NCI-H146 treated with DMSO at 0.1 percent for 48 hours (cell line): ENCODE measurements at regions not wholly inside any gene's neighbourhood (a gene's known extent, or its start where the extent isn't known, plus 50 kb on each side); places are given as distances from the start of the nearest gene placed in this dataset.
"Not testable (repeated sequence)": the region's sequence is repeated elsewhere in the genome, so short reads cannot be mapped to it uniquely, and the experiment has no call there.

Source experiments
- DNase-seq: peaks from one replicate; lab custom pipeline; 2025; ENCODE audit not compliant: unreplicated experiment; lab: John Stamatoyannopoulos, UW

DNA sequence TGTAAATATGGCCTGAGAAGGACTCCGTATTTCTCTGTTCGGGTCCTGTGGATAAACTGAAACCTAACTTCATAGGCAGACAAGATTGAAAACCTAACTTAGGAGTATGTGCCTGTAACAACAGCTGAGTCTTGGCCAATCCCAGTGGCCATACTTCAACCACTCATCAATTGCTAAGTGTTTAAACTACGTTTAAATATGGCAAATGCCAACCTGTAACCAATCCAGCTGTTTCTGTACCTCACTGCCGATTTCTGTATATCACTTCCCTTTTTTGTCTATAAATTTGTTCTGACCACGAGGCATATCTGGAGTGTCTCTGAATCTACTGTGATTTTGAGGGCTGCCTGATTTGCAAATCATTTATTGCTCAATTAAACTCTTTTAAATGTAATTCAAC is 272.3 kb downstream of the LPIN1 start:
- not testable (repeated sequence) for DNase-seq

DNA sequence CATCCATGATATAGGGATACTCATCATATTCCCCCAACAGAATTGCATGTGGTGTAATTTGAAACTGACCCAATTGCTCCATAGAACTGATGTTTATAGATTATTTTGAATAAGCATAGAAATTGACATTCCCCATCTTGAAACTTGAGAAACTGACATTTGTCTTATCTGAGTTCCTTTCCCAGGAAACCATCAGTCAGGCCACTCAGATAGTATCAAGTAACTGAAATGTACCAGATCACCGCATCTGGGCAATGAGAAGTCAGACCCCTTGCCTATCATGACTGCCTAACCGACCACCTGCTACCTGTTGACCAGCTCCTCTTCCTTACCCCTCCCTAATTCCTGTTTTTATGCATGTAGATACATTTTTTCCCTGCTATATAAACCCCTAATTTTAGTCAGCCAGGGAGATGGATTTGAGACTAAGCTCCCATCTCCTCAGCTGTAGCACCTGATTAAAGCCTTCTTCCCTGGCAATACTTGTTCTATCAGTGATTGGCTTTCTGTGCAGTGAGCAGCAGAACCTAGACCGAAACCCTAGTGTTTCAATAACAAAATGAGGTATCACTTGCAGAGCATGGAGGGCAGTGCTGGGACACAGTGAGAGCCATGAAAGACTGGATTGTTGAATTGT is 274.5 kb downstream of the LPIN1 start:
- DNase-seq = no peak

DNA sequence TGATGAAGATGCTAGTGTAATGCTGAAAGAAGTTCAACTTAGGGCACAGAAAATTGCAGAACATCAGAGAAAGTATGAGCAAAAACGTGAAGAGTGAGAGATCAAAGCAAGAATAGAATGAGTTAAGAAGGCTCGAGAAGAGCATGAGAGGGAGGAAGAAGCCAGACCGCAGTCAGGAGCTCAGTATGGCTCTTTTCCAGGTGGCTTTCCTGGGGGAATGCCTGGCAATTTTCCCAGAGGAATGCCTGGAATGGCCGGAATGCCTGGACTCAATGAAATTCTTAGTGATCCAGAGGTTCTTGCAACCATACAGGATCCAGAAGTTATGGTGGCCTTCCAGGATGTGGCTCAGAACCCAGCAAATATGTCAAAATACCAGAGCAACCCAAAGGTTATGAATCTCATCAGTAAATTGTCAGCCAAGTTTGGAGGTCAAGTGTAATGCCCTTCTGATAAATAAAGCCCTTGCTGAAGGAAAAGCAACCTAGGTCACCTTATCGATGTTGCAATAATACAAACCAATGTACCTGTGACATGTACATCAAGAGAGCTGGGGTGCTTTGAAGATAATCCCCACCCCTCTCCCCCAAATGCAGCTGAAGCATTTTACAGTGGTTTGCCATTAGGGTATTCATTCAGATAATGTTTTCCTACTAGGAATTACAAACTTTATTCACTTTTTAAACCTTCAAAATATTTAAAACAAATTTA is 277.9 kb downstream of the LPIN1 start:
- DNase-seq = not testable (repeated sequence)

DNA sequence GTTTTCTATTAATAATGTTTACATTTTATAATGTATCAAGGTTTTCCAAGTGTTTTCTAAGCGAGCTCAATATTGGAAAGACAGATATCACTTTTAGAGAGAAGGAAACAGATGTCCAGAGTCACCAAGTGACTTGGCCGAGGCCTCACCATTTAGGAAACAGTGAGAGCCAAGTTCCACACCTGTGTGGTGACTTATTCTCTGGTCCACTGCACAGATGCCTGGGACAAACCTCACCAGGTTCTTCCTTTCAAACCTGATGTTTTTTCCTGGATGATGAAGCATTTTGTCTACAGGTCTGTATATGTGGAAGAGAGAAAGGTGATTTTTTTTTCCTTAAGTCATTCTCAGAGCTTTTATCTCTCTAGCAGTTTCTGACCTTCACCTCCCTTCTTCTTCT is 280.7 kb downstream of the LPIN1 start:
- DNase-seq = no peak

DNA sequence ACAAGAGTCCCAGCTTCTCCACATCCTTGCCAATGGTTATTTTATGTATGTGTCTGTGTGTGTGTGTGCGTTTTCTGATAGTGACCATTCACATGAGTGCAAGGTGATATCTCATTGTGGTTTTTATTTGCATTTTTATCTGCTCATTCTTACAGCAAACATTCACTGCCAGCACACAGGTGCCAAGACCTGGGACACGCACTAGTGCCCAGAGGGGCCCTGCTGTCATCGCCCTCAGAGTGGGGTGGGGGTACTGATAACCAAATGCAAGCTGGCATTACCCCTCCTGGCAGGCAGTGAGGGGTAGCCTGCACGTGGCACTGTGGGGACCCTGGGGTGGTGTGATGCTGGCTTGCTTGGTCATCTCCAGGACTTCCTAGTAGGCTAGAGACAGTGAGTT is 285.4 kb downstream of the LPIN1 start:
- DNase-seq = no peak

DNA sequence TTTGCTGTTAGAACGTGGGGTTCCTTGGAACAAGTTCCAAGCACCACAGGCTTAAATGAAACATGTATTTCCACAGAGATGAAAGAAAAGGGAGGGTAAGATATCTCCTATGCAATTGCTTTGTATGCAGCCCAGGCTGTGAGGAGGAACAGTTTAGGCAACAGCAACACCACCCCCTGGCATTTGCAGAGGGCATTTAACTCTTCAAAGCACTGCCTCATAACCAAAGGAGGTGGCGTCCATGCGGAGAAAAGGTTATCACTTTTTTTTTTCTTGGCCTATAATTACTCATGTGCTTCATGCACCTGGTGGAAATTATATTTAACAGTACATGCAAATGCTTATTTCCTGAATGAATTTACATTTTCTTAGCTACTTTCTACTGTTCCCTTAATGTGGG is 286.0 kb downstream of the LPIN1 start:
- DNase-seq = no peak

DNA sequence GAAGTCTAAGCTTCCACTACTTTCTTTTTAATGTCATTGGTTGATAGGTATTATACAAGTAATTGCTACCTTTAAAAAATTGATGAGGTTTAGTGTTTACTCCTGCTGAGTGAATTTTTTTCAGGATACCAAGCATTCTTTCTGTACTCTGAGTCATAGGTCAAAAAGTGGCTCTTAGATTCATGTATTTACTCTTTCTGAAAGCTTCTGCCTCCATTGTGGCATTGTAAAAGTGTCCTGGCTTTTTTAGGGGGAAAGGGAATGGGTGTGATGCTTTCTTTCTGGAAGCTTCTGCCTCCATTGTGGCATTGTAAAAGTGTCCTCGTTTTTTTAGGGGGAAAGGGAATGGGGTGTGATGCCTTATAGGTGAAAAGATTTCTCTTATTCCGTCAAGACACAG is 286.5 kb downstream of the LPIN1 start:
- no peak for DNase-seq

DNA sequence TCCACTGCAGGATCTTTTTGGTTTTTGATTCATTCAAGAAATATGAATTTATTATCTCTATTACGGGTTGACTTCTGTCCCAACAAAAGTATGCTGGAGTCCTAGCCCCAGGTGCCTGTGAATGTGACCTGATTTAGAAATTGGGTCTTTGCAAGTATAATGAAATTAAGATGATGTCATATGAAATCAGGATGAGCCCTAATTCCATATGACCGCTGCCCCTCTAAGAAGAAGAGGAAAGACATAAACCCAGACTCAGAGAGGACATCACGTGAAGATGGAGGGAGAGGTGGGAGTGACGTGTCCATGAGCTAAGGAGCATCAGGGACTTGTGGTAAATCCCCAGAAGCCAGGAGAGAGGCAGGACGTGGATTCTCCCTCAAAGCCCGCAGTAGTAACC is 287.1 kb downstream of the LPIN1 start:
- no peak for DNase-seq

DNA sequence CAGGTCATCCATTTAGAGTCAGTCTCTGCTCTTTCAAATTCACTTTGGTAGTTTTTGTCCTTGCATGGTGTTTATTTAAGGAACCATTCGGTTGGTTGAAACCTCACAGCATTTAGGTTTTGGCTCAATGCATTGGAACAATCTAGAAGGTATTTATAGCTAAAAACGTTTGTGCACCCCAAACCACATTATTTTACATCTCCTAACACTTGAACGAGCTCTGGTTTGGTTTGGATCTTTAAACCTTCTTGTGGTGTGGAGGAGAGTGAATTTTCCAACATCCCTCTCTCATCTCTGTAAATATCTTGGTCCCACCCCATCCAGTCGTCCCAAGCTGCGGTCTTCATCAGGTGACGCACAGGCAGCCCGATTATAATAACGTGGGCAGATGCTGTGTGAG is 287.9 kb downstream of the LPIN1 start:
- DNase-seq = no peak

DNA sequence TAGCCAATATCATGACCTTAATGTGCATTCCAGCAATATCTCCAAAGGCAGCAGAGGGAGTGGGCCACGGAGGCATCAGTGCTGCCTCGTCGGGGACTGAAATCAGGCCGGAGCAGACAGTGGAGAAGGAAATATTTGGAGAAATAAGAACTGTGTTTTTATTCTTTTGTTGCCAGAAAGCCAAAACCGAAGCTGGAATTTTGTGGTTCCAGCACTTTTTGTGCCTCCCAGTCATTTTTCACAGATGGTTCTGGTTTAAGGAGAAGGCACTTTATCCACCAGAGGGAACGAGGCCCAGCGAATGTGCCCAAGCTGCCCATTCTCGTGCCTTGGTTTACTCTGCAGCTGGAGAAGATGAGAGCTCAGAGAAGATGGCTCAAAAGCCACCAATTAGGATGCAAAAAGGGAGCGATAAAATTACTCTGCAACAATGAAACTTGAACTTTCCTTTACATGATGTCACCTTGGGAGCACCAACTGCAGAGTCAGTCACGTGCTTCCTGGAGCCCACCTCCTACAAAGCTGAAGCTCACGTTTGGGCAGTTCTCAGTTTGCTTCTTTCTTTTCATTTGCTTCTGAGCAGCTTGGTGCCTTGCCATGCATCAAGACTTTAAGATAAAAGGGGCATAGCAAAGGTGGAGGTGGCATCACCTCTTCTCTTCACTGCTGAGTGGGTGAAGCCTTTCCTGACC is 288.7 kb downstream of the LPIN1 start:
- DNase-seq = no peak

DNA sequence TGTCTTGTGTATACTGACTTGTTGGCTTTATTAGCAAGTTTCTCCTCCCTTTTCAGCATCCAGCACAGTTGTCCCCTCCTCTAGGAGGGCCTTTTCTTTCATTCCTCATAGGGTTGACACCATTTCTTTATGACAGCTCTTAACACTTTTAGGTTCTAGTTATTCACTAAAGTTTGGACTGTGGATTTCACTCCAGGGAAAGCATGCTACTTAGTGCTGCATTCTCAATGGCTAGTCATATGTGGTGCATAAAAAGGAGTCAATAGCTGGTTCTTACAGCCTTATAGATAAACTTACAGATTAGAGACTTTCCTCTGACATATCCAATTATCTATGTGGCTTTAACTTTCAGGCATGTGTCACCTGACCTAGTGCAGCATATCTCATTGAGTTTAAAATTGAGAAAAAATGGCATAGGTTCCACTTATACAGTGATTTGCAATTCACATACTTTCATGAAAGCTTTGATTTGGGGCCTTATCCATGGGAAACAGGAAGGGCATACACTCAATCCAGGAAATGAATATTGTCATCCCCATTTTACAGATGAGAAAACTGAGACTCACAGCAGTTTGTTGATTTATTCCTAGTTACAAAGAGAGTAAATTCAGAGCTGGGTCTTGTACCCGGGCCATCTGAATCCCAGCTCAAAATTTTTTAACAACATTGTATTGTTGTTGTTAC is 289.7 kb downstream of the LPIN1 start:
- DNase-seq = no peak

DNA sequence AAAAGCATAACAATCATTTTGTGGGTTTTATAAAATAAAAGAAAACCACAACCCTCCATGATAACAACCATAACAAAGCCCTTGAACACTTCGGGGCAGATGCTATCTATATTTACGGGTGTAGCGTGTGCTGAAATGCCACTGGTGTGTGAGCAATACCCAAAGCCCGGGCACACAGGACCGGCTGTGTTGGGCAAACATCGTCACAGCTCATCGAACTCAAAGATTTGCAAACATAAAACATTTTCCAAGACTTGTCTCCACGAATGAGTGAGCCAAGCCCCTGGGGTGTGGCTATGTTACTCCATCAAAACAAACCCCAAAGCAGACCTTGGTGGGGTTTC is 290.2 kb downstream of the LPIN1 start:
- no peak for DNase-seq

DNA sequence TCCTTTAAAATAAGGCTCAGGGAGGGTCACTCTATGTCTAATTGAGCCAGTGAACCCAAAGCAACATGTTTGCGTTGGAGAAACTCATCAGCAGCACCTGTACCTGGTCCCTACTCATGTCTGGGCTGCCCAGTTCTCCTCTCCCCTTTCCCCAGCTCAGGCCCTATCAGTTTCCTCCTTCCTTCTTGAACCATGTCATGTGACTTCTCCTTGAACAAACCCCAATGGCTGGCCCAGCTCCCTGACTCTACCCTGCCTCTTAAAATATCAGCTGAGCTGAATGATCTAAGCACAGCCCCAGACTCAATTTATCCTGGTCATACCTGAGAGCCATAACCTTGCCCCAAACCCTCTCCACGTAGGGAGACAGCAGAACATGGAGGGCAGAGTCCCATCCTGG is 290.9 kb downstream of the LPIN1 start:
- DNase-seq = no peak

DNA sequence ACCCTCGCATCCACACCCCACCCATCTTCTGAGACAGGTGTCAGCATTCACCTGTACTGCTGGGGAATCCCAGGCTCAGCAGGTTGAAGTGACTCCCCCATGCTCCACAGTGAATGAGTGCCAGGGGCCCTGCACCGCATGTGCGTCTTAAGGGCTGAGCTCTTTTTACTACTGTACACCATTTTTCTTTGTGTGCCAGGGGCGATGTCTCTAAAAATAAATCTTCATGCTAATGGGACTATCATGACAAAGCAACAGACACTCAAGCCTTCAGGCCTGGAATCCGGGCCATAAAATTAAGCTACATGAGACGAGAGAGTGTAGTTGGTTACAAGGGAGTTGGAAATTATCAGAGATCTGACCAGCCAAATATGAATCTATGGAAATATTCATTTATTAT is 294.8 kb downstream of the LPIN1 start:
- no peak for DNase-seq

DNA sequence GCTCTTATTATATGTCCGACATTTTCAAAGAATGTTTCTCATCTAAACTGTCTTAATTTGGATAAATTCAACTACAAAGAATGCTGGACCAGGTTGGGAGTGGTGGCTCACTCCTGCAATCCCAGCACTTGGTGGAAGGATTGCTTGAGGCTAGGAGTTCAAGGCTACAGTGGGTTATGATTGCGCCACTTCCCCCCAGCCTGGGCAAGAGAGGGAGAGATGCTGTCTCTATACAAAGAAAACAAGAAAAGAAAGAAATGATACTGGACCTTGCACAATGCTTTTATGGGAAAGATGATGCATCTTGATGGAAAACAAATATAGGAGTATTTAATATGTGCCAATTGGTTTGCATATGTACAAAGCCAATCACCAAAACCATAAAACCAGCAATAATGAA is 296.7 kb downstream of the LPIN1 start:
- no peak for DNase-seq

DNA sequence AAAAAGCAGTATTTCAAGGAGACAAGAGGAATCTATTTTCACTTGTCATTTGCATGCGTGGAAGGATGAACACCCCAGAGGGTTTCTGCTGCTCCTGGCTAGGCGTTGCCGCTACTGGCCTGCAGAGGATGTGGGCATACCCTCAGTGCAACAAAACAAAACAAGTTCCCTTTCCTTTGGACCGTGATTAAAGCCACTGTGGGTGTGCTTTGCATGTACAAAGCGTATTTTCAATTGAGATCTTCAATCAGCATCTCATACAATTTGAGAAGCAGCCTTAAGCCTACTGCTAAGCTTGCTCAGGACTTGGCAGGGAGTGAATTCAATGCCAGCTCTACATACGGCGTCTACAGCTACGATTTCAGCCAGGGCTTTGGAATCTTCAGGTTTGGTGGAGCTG is 298.4 kb downstream of the LPIN1 start:
- no peak for DNase-seq

DNA sequence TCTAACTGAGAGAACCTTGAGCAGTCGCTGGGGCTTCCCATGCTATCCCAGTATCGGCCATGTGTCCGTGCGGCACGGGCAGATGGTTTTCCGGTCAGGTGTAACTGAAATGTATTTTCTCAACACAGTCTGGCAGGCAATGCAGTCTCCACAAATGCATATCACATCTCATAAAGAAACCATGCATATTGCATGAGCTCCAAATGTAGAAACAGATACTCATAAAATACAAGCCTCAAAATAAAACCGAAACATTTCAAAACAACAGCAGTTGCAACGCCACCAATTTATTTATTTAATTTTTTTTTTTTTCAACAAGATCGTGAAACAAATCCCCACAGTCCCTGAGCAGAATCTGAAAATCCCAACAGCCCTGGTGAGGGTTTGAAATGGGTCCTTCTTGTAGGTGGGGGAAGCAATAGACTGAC is 299.4 kb downstream of the LPIN1 start:
- no peak for DNase-seq

DNA sequence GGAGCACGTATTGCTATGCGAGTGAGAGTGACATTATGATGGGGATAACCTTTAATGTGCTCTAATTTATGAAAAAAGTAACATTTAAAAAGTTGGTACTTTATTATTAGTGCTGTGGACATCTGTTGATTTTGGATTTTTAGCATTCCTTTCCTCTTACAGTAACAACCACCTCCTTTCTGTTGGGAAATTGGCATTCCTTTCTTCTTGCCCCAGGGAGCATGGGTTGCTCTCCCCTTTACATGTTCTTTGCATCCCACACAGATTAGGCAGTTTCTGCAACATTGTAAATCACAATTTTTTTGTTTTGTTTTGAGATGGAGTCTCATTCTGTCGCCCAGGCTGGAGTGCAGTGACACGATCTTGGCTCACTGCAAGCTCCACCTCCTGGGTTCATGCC is 300.2 kb downstream of the LPIN1 start:
- no peak for DNase-seq

DNA sequence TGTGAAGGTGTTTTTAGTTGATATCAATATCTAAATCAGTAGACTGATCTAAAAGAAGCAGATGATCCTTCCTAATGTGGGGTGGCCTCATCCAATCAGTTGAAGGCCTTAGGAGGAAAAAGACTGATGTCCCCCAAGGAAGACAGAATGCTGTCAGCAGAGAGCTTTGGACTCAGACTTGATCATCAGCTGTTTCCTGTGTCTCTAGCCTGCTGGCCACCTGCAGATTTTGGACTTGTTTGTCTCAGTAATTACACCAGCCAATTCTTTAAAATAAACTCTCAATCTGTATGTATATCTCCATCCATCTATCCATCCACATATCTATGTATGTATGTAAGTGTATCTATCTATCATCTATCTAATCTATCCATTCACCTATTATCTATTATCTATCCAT is 301.3 kb downstream of the LPIN1 start:
- DNase-seq = no peak

DNA sequence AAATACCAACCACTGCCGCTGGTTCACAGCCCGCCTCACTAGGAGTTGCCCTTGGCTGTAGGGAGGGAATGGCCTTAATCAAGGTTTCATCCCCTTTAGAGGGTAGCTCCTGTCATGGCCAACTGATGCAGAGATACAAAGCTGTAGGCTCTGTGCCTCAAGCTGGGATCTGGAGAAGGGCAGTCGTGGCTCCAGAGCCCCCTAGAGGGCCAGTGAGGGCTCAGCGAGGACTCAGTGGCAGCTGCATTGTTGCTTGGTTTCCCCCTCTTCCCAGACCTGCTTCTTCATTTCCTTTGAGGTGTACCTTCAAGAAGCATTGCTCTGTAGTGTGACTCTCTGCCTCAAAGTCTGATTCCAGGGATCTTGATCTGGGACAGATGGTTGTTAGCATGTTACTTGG is 302.1 kb downstream of the LPIN1 start:
- no peak for DNase-seq

DNA sequence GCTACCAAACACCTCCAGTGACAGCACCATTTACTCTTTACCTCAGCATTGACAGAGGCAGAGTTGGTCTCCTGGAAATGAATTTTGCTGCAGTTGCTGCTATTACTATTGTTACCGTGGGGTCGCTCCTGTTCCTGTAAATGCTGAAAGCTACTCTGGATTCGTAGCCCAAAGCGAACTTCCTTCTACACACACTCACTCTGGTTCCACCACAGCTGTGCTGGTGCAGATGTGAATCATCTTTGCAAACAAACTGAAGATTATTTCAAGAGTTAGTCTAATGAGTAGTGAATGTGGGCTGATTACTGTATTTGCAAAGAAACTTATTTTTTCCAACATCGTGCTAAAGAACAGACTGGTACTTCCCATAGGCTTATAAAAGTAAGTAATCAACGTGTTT is 304.0 kb downstream of the LPIN1 start:
- no peak for DNase-seq

DNA sequence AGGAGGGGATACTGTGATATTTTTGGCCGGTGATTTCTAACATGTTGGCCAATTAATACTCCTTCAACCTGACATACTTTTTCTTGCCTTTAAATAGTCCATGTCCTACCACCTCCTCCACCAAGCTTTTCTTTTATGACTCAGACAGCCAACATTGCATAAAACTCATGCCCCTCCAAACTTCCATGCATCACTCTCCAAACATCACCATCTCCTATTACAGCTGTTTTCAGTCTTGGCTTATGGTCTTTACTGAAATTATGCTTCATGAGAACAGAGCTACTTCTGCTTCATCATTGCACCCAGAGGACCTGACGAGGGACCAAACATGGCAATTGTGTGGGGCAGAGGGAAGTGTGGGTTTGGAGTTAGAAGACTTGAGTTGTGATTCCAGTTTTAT is 305.4 kb downstream of the LPIN1 start:
- DNase-seq = no peak
